Neural cell (in vitro differentiated cells): ENCODE measurements at regions not wholly inside any gene's neighbourhood (a gene's known extent, or its start where the extent isn't known, plus 50 kb on each side); places are given as distances from the start of the nearest gene placed in this dataset.

ENCODE experiments used
- H2AFZ ChIP-seq: fragments of 200-600, 300-800 bp; sonication (generic), shearing (Covaris generic); 2 replicates; pipeline ENCODE4 v1.6.0; 2014; ENCODE audit warnings: low read depth, mild to moderate bottlenecking, antibody characterized with exemption, low read length, moderate library complexity
- H3F3A ChIP-seq: fragments of 200-600 bp; shearing (Covaris generic); 2 replicates; pipeline ENCODE4 v1.6.1; 2016; ENCODE audit warnings: mild to moderate bottlenecking, moderate library complexity, mixed read lengths, antibody characterized with exemption, low read length; ENCODE audit not compliant: insufficient read depth, poor library complexity, severe bottlenecking
- H3K27ac ChIP-seq: fragments of 200-600, 300-800 bp; sonication (generic), shearing (Covaris generic); 2 replicates; pipeline ENCODE4 v1.5.1; 2014; ENCODE audit warnings: mild to moderate bottlenecking, low read length, moderate library complexity
- H3K27me3 ChIP-seq: fragments of 300-800, 200-600 bp; sonication (generic), shearing (Covaris generic); 2 replicates; pipeline ENCODE4 v1.6.0; 2014; ENCODE audit warnings: mild to moderate bottlenecking, low read depth, low read length, moderate library complexity; ENCODE audit not compliant: insufficient read depth
- H3K36me3 ChIP-seq: fragments of 300-800, 200-600 bp; sonication (generic), shearing (Covaris generic); 2 replicates; pipeline ENCODE4 v1.5.1; 2014; ENCODE audit warnings: mild to moderate bottlenecking, antibody characterized with exemption, low read length, moderate library complexity; ENCODE audit not compliant: insufficient read depth
- H3K4me2 ChIP-seq: fragments of 300-800, 200-600 bp; sonication (generic), shearing (Covaris generic); 2 replicates; pipeline ENCODE4 v1.6.0; 2014; ENCODE audit warnings: mild to moderate bottlenecking, low read length
- H3K4me3 ChIP-seq: fragments of 300-800, 200-600 bp; sonication (generic), shearing (Covaris generic); 2 replicates; pipeline ENCODE4 v1.5.1; 2014; ENCODE audit warnings: mild to moderate bottlenecking, low read length, moderate library complexity
- H3K79me2 ChIP-seq: fragments of 200-600 bp; shearing (Covaris generic); replicated peaks from 2 replicates; pipeline ENCODE4 v1.6.0; 2014; ENCODE audit warnings: mild to moderate bottlenecking, low read length, moderate library complexity; ENCODE audit not compliant: insufficient read depth
- H3K9ac ChIP-seq: fragments of 300-800, 200-600 bp; sonication (generic), shearing (Covaris generic); 2 replicates; pipeline ENCODE4 v1.6.1; 2016; ENCODE audit warnings: mild to moderate bottlenecking, low read length, mixed read lengths
- H3K9me2 ChIP-seq: fragments of 200-600 bp; shearing (Covaris generic); 2 replicates; pipeline ENCODE4 v1.6.1; 2016; ENCODE audit warnings: mild to moderate bottlenecking, low read length, mixed read lengths; ENCODE audit not compliant: insufficient read depth
- H3K9me3 ChIP-seq: fragments of 200-600, 300-800 bp; sonication (generic), shearing (Covaris generic); 2 replicates; pipeline ENCODE4 v1.6.1; 2016; ENCODE audit warnings: mild to moderate bottlenecking, mixed run types, low read length, moderate library complexity, mixed read lengths
- H4K20me1 ChIP-seq: fragments of 200-600 bp; shearing (Covaris generic); 2 replicates; pipeline ENCODE4 v1.6.1; 2016; ENCODE audit warnings: mild to moderate bottlenecking, mixed run types; ENCODE audit not compliant: insufficient read depth
- EP300 ChIP-seq: fragments of 450-650 bp; conservative IDR thresholded peaks from 2 replicates; pipeline ENCODE4 v1.6.1; 2014; ENCODE audit warnings: antibody characterized with exemption, mild to moderate bottlenecking, moderate library complexity; ENCODE audit not compliant: poor library complexity, severe bottlenecking
- EZH2 ChIP-seq: fragments of 200-600, 300-800 bp; shearing (Covaris generic), sonication (generic); IDR thresholded peaks from 2 replicates; pipeline ENCODE4 v1.6.1; 2014; ENCODE audit warnings: antibody characterized with exemption, low read length, borderline replicate concordance, mild to moderate bottlenecking; ENCODE audit not compliant: insufficient read depth, poor library complexity, severe bottlenecking
- MXI1 ChIP-seq: fragments of 450-650 bp; conservative IDR thresholded peaks from 2 replicates; pipeline ENCODE4 v1.6.1; 2014; ENCODE audit warnings: antibody characterized with exemption, mild to moderate bottlenecking; ENCODE audit not compliant: poor library complexity, severe bottlenecking
- POLR2AphosphoS5 ChIP-seq: IDR thresholded peaks from 2 replicates; pipeline ENCODE4 v1.6.1; 2012
- RAD21 ChIP-seq: fragments of 450-650 bp; conservative IDR thresholded peaks from 2 replicates; pipeline ENCODE4 v1.6.1; 2014; ENCODE audit warnings: antibody characterized with exemption, mild to moderate bottlenecking, moderate library complexity
- SMC3 ChIP-seq: fragments of 450-650 bp; conservative IDR thresholded peaks from 2 replicates; pipeline ENCODE4 v1.6.1; 2014; ENCODE audit warnings: antibody characterized with exemption, mild to moderate bottlenecking, moderate library complexity; ENCODE audit not compliant: poor library complexity
- TAF1 ChIP-seq: IDR thresholded peaks from 2 replicates; pipeline ENCODE4 v1.6.1; 2012; ENCODE audit warnings: low read depth
- TF ChIP-seq, protein P1 (sequence below): fragments of 450-650 bp; IDR thresholded peaks from 2 replicates; pipeline ENCODE4 v1.5.1; 2014; ENCODE audit warnings: antibody characterized with exemption, mild to moderate bottlenecking, moderate library complexity; ENCODE audit not compliant: poor library complexity, severe bottlenecking
- TF ChIP-seq, protein P2 (sequence below): IDR thresholded peaks from 2 replicates; pipeline ENCODE4 v1.6.1; 2012; ENCODE audit warnings: borderline replicate concordance

DNA sequence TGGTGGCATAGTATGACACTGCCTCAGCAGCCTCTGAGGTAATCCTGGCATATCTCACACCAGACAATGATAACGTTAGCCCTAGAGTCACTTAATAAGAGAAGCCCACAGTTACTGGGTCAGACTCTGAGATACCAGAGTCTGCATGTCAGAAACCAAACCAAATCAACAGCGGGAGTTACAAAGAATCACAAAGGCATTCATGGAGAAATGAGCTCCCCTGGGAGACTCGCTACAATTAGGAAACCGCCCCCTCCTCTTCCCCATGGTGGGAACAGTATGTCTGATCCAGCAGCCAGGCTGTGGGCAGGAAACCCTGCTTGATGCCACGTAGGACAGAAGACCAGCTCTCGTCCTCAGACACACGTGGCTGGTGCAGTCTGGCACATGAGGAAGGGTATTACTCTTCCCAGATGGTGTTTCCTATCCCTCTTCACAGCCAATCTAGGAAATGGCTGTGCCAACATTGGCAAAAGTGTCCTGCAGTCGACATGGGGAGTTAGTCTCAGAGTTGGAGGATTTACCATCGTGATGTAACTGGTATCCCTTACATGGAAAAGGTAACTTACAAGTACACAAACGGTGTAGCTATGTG lies 485.4 kb downstream of the ZNF608 start:
- no peaks in the 10 kb centered on the region for H3K9me2 ChIP-seq
- H3K36me3 ChIP-seq = no peaks in the 10 kb centered on the region
- no peaks in the 10 kb centered on the region for H3K9me3 ChIP-seq
- TF ChIP-seq EP300 (no peak), TAF1 (no peak), EZH2 (no peak), SMC3 (no peak), RAD21 (no peak), POLR2AphosphoS5 (no peak), MXI1 (no peak)
- TF ChIP-seq, protein P1, sequence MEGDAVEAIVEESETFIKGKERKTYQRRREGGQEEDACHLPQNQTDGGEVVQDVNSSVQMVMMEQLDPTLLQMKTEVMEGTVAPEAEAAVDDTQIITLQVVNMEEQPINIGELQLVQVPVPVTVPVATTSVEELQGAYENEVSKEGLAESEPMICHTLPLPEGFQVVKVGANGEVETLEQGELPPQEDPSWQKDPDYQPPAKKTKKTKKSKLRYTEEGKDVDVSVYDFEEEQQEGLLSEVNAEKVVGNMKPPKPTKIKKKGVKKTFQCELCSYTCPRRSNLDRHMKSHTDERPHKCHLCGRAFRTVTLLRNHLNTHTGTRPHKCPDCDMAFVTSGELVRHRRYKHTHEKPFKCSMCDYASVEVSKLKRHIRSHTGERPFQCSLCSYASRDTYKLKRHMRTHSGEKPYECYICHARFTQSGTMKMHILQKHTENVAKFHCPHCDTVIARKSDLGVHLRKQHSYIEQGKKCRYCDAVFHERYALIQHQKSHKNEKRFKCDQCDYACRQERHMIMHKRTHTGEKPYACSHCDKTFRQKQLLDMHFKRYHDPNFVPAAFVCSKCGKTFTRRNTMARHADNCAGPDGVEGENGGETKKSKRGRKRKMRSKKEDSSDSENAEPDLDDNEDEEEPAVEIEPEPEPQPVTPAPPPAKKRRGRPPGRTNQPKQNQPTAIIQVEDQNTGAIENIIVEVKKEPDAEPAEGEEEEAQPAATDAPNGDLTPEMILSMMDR = no peak
- TF ChIP-seq, protein P2, sequence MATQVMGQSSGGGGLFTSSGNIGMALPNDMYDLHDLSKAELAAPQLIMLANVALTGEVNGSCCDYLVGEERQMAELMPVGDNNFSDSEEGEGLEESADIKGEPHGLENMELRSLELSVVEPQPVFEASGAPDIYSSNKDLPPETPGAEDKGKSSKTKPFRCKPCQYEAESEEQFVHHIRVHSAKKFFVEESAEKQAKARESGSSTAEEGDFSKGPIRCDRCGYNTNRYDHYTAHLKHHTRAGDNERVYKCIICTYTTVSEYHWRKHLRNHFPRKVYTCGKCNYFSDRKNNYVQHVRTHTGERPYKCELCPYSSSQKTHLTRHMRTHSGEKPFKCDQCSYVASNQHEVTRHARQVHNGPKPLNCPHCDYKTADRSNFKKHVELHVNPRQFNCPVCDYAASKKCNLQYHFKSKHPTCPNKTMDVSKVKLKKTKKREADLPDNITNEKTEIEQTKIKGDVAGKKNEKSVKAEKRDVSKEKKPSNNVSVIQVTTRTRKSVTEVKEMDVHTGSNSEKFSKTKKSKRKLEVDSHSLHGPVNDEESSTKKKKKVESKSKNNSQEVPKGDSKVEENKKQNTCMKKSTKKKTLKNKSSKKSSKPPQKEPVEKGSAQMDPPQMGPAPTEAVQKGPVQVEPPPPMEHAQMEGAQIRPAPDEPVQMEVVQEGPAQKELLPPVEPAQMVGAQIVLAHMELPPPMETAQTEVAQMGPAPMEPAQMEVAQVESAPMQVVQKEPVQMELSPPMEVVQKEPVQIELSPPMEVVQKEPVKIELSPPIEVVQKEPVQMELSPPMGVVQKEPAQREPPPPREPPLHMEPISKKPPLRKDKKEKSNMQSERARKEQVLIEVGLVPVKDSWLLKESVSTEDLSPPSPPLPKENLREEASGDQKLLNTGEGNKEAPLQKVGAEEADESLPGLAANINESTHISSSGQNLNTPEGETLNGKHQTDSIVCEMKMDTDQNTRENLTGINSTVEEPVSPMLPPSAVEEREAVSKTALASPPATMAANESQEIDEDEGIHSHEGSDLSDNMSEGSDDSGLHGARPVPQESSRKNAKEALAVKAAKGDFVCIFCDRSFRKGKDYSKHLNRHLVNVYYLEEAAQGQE = no peak
- no peaks in the 10 kb centered on the region for H4K20me1 ChIP-seq
- no peaks in the 10 kb centered on the region for H3K27me3 ChIP-seq
- H3K79me2 ChIP-seq = no peaks in the 10 kb centered on the region
- no peak overlapping the region for H3K27ac ChIP-seq
- no peak overlapping the region for H3K4me2 ChIP-seq
- H2AFZ ChIP-seq = no peak overlapping the region
- no peak overlapping the region for H3K9ac ChIP-seq
- H3F3A ChIP-seq = no peaks in the 10 kb centered on the region
- H3K4me3 ChIP-seq = no peak overlapping the region

DNA sequence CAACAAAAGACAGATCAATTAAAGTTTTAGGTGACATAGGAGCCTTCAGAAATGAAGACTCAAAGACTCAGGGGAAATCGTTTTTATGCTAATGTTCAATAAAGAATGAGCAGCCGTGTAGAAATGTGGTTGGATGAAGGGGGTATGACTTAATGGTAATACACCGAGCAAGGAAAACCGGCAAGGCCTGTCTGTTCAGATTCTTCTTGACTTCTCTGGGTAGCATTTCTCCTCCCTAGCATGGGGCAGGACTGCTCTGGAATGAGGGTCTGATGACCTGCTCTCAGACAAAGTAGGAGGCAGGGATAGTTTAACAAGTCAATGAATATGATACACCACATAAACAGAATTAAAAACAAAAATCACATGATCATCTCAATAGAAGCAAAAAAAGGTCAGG lies 487.4 kb downstream of the ZNF608 start:
- H3K4me3 ChIP-seq = no peak overlapping the region

More for the DNA sequence above, 487.4 kb downstream of the ZNF608 start:
- TF ChIP-seq EP300 (no peak), EZH2 (no peak), TAF1 (no peak), MXI1 (no peak), SMC3 (no peak), POLR2AphosphoS5 (no peak), RAD21 (no peak)
- TF ChIP-seq, protein P2 = no peak
- TF ChIP-seq, protein P1 = no peak
- Histone ChIP-seq H3K79me2 (no peaks in the 10 kb centered on the region), H3K27me3 (no peaks in the 10 kb centered on the region), H4K20me1 (no peaks in the 10 kb centered on the region), H3K9me2 (no peaks in the 10 kb centered on the region), H3K4me2 (no peak overlapping the region), H3K9ac (no peak overlapping the region), H2AFZ (no peak overlapping the region), H3K9me3 (no peaks in the 10 kb centered on the region), H3K36me3 (no peaks in the 10 kb centered on the region), H3F3A (no peaks in the 10 kb centered on the region), H3K27ac (no peak overlapping the region)
